ENCODE measurements at regions not wholly inside any gene's neighbourhood (a gene's known extent, or its start where the extent isn't known, plus 50 kb on each side); places are given as distances from the start of the nearest gene placed in this dataset.

DNA sequence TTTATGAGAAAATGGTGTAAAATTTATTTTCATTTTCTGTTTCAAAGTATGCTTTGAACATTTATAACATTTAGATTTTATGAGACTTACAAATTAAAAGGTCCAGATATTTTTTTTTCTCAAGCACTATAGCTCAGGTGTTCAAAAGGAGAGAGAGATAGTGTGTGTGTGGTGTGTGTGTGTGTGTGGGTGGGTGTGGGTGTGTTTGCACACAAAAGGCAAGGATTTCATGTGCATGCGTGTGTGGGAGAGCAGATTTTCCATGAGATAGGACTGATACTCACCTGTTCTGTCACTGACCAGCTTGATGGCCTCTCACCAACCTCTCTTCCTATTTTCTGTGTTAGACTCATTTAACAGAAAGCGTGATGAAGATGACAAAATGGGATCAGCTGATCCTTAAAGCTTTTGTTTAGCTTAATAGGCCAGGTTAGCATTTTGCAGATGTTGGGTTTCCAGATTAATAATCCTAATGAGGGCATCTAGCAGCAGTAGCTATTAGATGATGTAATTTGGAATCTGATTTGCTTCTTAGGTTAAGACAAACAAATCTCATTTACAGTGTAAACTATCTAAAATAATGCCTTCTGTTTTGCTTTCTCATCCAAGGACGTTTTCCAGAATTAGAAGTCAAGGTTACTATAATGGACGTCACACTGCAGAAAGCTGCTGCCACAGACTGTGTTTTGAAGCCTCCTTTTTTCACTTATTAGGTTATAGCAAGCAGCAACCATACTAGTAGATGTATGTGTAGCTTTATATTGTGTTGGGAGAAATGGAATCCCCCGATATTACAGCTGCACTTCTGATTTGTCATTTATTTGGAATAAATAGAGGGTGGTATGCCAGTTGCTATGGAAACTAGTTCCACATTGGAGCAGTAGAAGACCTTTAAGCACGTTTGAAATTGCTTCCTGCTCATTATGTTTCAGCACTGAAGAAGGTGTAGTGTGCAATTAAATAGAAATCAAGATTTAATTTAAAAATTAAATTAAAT lies 355.6 kb downstream of the TAF11L14 start:
- TF ChIP-seq CTCF (IDR thresholded peaks at IDR 0.05) (no peak), POLR2A (IDR thresholded peaks at IDR 0.05) (no peak)
